ENCODE measurements at regions not wholly inside any gene's neighbourhood (a gene's known extent, or its start where the extent isn't known, plus 50 kb on each side); places are given as distances from the start of the nearest gene placed in this dataset.

- TF ChIP-seq CTCF (IDR thresholded peaks at IDR 0.05; ENCODE audit: low read length) (no peak), EZH2 (IDR thresholded peaks at IDR 0.05; ENCODE audit: borderline replicate concordance, low read length) (no peak)
These were observed 209.8 kb upstream of the SH3BP4 start for GRCh38 chr2:234741976-234742375.

Data from OCI-LY1 (cell line).